HCT116 (cell line): ENCODE measurements at regions not wholly inside any gene's neighbourhood (a gene's known extent, or its start where the extent isn't known, plus 50 kb on each side); places are given as distances from the start of the nearest gene placed in this dataset.

ENCODE experiments used
- ATAC-seq: fragments of 200-7000 bp; cut with Tn5 transposase; 2 replicates; pipeline ENCODE4 v1.9.1; 2020; ENCODE audit warnings: mild to moderate bottlenecking, moderate library complexity
- BruUV-seq: library from RNA; stranded (reverse); fragments of 400-500 nt; replicated peaks from 2 replicates; lab custom pipeline; 2021; lab: Mats Ljungman, UMichigan
- CTCF ChIA-PET: fragments of 300-600 bp; sonication (Branson Sonifier 250); formaldehyde crosslinking; loops from one replicate; lab custom pipeline; 2021; ENCODE audit warnings: antibody characterized with exemption; lab: Charles Lee
- POLR2A ChIA-PET: fragments of 300-600, 350-600 bp; sonication (Branson Sonifier 250); formaldehyde crosslinking; loops from one replicate; lab custom pipeline; 2021; ENCODE audit warnings: antibody characterized with exemption; lab: Charles Lee
- RAD21 ChIA-PET, 2 experiments: fragments of 300-600 bp; sonication (Branson Sonifier 250); formaldehyde crosslinking; loops; one replicate each; lab custom pipeline; 2023; ENCODE audit warnings: low total read pairs in 2 of 2; ENCODE audit not compliant: uncharacterized antibody in 2 of 2, unreplicated experiment in 2 of 2, low non-redundant PET in 1 of 2; lab: Charles Lee
- DNase-seq: peaks from one replicate; pipeline ENCODE4 v3.0.0-alpha.2; 2010; ENCODE audit warnings: low read depth, low spot score
- H2AFZ ChIP-seq: fragments of 200-600 bp; shearing (Covaris generic), sonication (generic); 2 replicates; pipeline ENCODE4 v1.6.1; 2017; ENCODE audit warnings: low read depth, mixed run types, mixed read lengths, antibody characterized with exemption, low read length; ENCODE audit not compliant: poor library complexity, severe bottlenecking
- H3K27ac ChIP-seq: 2 replicates; pipeline ENCODE4 v1.5.1; 2012; ENCODE audit warnings: low read depth, low read length
- H3K27me3 ChIP-seq: fragments of 200-600 bp; sonication (generic); 2 replicates; pipeline ENCODE4 v1.6.1; 2016; ENCODE audit warnings: mixed run types, low read length, mixed read lengths; ENCODE audit not compliant: insufficient read depth
- H3K36me3 ChIP-seq, 2 experiments: fragments of 200-500 bp in 1 of 2; fragments of 200-600 bp in 1 of 2; sonication (Bioruptor generic) in 1 of 2; sonication (generic) in 1 of 2; 2 replicates each; pipeline versions ENCODE4 v1.5.1 to v1.6.1; 2014 to 2016; ENCODE audit warnings: low read length in 2 of 2, inconsistent platforms in 1 of 2, mixed read lengths in 1 of 2, mixed run types in 1 of 2; ENCODE audit not compliant: insufficient read depth in 2 of 2, control insufficient read depth in 1 of 2
- H3K4me1 ChIP-seq, 2 experiments: fragments of 200-600 bp in 1 of 2; sonication (generic) in 1 of 2; 2 replicates each; pipeline versions ENCODE4 v1.5.1 to v1.6.1; 2012 to 2017; ENCODE audit warnings: low read length in 2 of 2, inconsistent platforms in 1 of 2, mild to moderate bottlenecking in 1 of 2, mixed read lengths in 1 of 2, mixed run types in 1 of 2, moderate library complexity in 1 of 2; ENCODE audit not compliant: insufficient read depth in 2 of 2, control insufficient read depth in 1 of 2
- H3K4me2 ChIP-seq: fragments of 200-600 bp; sonication (generic); 2 replicates; pipeline ENCODE4 v1.6.1; 2017; ENCODE audit warnings: mixed run types, low read length, mixed read lengths
- H3K4me3 ChIP-seq, 2 experiments: fragments of 200-600 bp in 1 of 2; sonication (generic) in 1 of 2; replicated peaks in 1 of 2; 2 replicates each; pipeline ENCODE4 v1.5.1; 2011 to 2016; ENCODE audit warnings: low read length in 2 of 2, control low read depth in 1 of 2, low read depth in 1 of 2, mild to moderate bottlenecking in 1 of 2, mixed read lengths in 1 of 2, mixed run types in 1 of 2
- H3K79me2 ChIP-seq: fragments of 200-600 bp; sonication (generic); 2 replicates; pipeline ENCODE4 v1.6.1; 2017; ENCODE audit warnings: mild to moderate bottlenecking, mixed run types, low read length, moderate library complexity, mixed read lengths; ENCODE audit not compliant: insufficient read depth
- H3K9ac ChIP-seq: fragments of 200-600 bp; sonication (generic); 2 replicates; pipeline ENCODE4 v1.6.1; 2016; ENCODE audit warnings: low read length, mixed read lengths
- H3K9me2 ChIP-seq: fragments of 200-600 bp; sonication (generic), shearing (Covaris generic); 2 replicates; pipeline ENCODE4 v1.6.1; 2017; ENCODE audit warnings: mixed run types, mild to moderate bottlenecking, moderate library complexity; ENCODE audit not compliant: insufficient read depth
- H3K9me3 ChIP-seq, 2 experiments: fragments of 200-500 bp in 1 of 2; fragments of 200-600 bp in 1 of 2; sonication (Bioruptor generic) in 1 of 2; sonication (generic) in 1 of 2; 2 replicates each; pipeline ENCODE4 v1.6.1; 2014 to 2017; ENCODE audit warnings: low read length in 2 of 2, mixed read lengths in 2 of 2, inconsistent platforms in 1 of 2, low read depth in 1 of 2, mild to moderate bottlenecking in 1 of 2, mixed run types in 1 of 2, moderate library complexity in 1 of 2; ENCODE audit not compliant: control insufficient read depth in 1 of 2, insufficient read depth in 1 of 2
- H4K20me1 ChIP-seq: fragments of 200-600 bp; sonication (generic), shearing (Covaris generic); 2 replicates; pipeline ENCODE4 v1.6.1; 2017; ENCODE audit warnings: mixed run types, mild to moderate bottlenecking, moderate library complexity; ENCODE audit not compliant: insufficient read depth
- CTCF ChIP-seq, 3 experiments: fragments of 200-600 bp in 1 of 3; sonication (generic) in 1 of 3; IDR thresholded peaks in 2 of 3; conservative IDR thresholded peaks in 1 of 3; 2 replicates each; pipeline ENCODE4 v1.5.1; 2012 to 2017; ENCODE audit warnings: low read depth in 2 of 3, low read length in 2 of 3, antibody characterized with exemption in 1 of 3, borderline replicate concordance in 1 of 3, control low read depth in 1 of 3, mild to moderate bottlenecking in 1 of 3, mixed read lengths in 1 of 3, mixed run types in 1 of 3, moderate library complexity in 1 of 3; ENCODE audit not compliant: insufficient read depth in 1 of 3
- ELF1 ChIP-seq: IDR thresholded peaks from 2 replicates; pipeline ENCODE4 v1.6.1; 2012; ENCODE audit warnings: low read depth, borderline replicate concordance
- EZH2 ChIP-seq: fragments of 200-600 bp; sonication (generic); IDR thresholded peaks from 2 replicates; pipeline ENCODE4 v1.6.1; 2017; ENCODE audit warnings: antibody characterized with exemption, mixed run types
- MAX ChIP-seq: IDR thresholded peaks from 2 replicates; pipeline ENCODE4 v1.6.1; 2012
- SIN3A ChIP-seq: IDR thresholded peaks from 2 replicates; pipeline ENCODE4 v1.6.1; 2012; ENCODE audit warnings: low read depth
- SP1 ChIP-seq: IDR thresholded peaks from 2 replicates; pipeline ENCODE4 v1.6.1; 2012; ENCODE audit warnings: low read depth
- YY1 ChIP-seq: IDR thresholded peaks from 2 replicates; pipeline ENCODE4 v1.6.1; 2011; ENCODE audit warnings: low read length, low read depth, moderate library complexity, mild to moderate bottlenecking; ENCODE audit not compliant: insufficient replicate concordance; ENCODE audit errors: extremely low read depth
- ZBTB33 ChIP-seq: IDR thresholded peaks from 2 replicates; pipeline ENCODE4 v1.6.1; 2011; ENCODE audit warnings: mild to moderate bottlenecking, low read length, moderate library complexity; ENCODE audit not compliant: insufficient replicate concordance; ENCODE audit errors: extremely low read depth
- ZNF274 ChIP-seq: fragments of 200-500 bp; sonication (Bioruptor generic); IDR thresholded peaks from 2 replicates; pipeline ENCODE4 v1.6.1; 2014; ENCODE audit warnings: mild to moderate bottlenecking, low read depth, low read length, inconsistent platforms
- intact Hi-C: fragments of 100-400 bp; cut with micrococcal nuclease; formaldehyde crosslinking; loops from 2 replicates; pipeline ENCODE4 v1.10.0; 2022

GRCh38 chr5:38724301-38725030 lies 121.3 kb upstream of the OSMR start (continued):
- TF ChIP-seq CTCF (IDR thresholded peaks at IDR 0.05 in 2 of 3, conservative IDR thresholded peaks at IDR 0.05 in 1 of 3; ENCODE audit: borderline replicate concordance in 1 of 3, insufficient read depth in 1 of 3, low read depth in 2 of 3, low read length in 2 of 3) (no peak), SIN3A (no peak), ZBTB33 (no peak), ZNF274 (no peak), YY1 (no peak), SP1 (no peak), EZH2 (no peak), MAX (no peak)

- Histone ChIP-seq H3K79me2 (no peaks in the 10 kb centered on the region), H4K20me1 (no peaks in the 10 kb centered on the region), H3K4me1 (no peaks in the 10 kb centered on the region), H3K9me3 (no peaks in the 10 kb centered on the region), H3K4me3 (no peak overlapping the region), H2AFZ (no peak overlapping the region), H3K9ac (no peak overlapping the region), H3K9me2 (no peaks in the 10 kb centered on the region), H3K4me2 (no peak overlapping the region), H3K27me3 (no peaks in the 10 kb centered on the region), H3K27ac (no peak overlapping the region), H3K36me3 (no peaks in the 10 kb centered on the region)
- POLR2A ChIA-PET, result no interaction called here
- RAD21 ChIA-PET, result no interaction called here
- ATAC-seq (no peak), DNase-seq (no peak)
- intact Hi-C loops, result no loop called here
- CTCF ChIA-PET, result no interaction called here
- no TSS peak for BruUV-seq
- TF ChIP-seq ELF1 (no peak), YY1 (no peak)
Observed at GRCh38 chr5:38725371-38725865, 120.4 kb upstream of the OSMR start.
